Tibial nerve (tissue), 4 donors: ENCODE measurements at regions not wholly inside any gene's neighbourhood (a gene's known extent, or its start where the extent isn't known, plus 50 kb on each side); places are given as distances from the start of the nearest gene placed in this dataset.

Experiments used
- CTCF ChIP-seq, 5 experiments: fragments of 200-600 bp in 3 of 5; fragments of 450-650 bp in 2 of 5; sonication (generic) in 3 of 5; IDR thresholded peaks; one replicate each; pipeline ENCODE4 v1.5.1; 2016 to 2019; ENCODE audit warnings: antibody characterized with exemption in 5 of 5, mild to moderate bottlenecking in 3 of 5, moderate library complexity in 2 of 5
- EP300 ChIP-seq, 2 donors: sonication (generic); formaldehyde crosslinking; IDR thresholded peaks; one replicate each; pipeline ENCODE4 v1.6.1; 2017; ENCODE audit warnings: antibody characterized with exemption in 2 of 2, mild to moderate bottlenecking in 1 of 2
- POLR2A ChIP-seq, 2 donors: fragments of 450-650 bp; IDR thresholded peaks; one replicate each; pipeline ENCODE4 v1.6.1; 2017; ENCODE audit warnings: antibody characterized with exemption in 2 of 2, mild to moderate bottlenecking in 2 of 2, moderate library complexity in 2 of 2

GRCh38 chr4:177726111-177726510, 283.9 kb upstream of the AGA start:
- no peak for TF ChIP-seq POLR2A (IDR thresholded peaks at IDR 0.05)
- TF ChIP-seq CTCF (IDR thresholded peaks at IDR 0.05): no peak
- no peak for TF ChIP-seq EP300 (IDR thresholded peaks at IDR 0.05)
